ENCODE measurements at regions not wholly inside any gene's neighbourhood (a gene's known extent, or its start where the extent isn't known, plus 50 kb on each side); places are given as distances from the start of the nearest gene placed in this dataset.

DNA sequence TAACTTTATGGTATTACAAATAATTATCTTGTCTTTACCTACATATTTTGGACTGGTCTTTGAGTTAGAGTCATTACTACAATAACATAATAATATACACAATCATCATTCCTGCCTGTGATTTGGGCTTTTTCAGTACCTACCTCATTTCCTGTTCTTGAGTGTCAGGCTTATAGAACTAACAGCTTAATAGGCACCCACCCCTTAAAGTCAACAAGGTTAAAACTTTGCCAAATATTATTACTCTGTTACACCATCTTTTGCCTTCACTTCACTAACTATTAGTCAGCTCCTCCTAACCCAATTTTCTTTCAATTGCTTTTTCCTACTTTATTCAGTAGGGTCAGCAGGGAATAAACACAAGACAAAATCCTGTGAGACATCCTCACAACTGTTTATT is 488.7 kb upstream of the AGTR1 start:
- no peak overlapping the region for H3K4me3 Mint-ChIP-seq (ENCODE audit: unreplicated experiment)
- H3K27me3 Mint-ChIP-seq (ENCODE audit: low read depth), result no peaks in the 10 kb centered on the region
- peaks cover 9% of the 10 kb centered on the region for H3K4me1 Mint-ChIP-seq (ENCODE audit: low read depth)
- no peaks in the 10 kb centered on the region for H3K9me3 Mint-ChIP-seq (ENCODE audit: low read depth)
- no peak overlapping the region for H3K27ac Mint-ChIP-seq (ENCODE audit: unreplicated experiment)
- TF ChIP-seq, protein P1, sequence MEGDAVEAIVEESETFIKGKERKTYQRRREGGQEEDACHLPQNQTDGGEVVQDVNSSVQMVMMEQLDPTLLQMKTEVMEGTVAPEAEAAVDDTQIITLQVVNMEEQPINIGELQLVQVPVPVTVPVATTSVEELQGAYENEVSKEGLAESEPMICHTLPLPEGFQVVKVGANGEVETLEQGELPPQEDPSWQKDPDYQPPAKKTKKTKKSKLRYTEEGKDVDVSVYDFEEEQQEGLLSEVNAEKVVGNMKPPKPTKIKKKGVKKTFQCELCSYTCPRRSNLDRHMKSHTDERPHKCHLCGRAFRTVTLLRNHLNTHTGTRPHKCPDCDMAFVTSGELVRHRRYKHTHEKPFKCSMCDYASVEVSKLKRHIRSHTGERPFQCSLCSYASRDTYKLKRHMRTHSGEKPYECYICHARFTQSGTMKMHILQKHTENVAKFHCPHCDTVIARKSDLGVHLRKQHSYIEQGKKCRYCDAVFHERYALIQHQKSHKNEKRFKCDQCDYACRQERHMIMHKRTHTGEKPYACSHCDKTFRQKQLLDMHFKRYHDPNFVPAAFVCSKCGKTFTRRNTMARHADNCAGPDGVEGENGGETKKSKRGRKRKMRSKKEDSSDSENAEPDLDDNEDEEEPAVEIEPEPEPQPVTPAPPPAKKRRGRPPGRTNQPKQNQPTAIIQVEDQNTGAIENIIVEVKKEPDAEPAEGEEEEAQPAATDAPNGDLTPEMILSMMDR (IDR thresholded peaks at IDR 0.05), result no peak
- no peak for DNase-seq (ENCODE audit: low spot score)
- H3K36me3 Mint-ChIP-seq (ENCODE audit: low read depth), result no peaks in the 10 kb centered on the region

DNA sequence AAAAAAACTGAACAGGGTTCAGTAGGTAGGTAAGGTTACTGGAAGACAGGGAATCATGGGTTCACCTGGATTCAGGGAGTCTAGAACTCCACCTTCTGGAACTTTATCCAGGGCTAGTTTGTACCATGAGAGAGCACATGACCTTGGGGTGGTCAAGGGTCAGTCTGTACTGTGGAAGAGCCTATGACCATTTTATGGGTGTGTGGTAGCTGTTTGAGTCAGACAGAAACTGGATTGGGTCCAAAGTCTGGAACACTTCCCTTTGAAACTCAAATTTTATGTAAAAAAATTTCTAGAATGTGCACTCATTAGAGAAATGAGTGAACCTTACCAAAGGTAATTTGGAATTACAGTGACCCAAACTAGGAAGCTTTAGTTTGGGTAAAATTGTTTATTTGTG is 486.0 kb upstream of the AGTR1 start:
- Mint-ChIP-seq H3K9me3 (ENCODE audit: low read depth) (no peaks in the 10 kb centered on the region), H3K36me3 (ENCODE audit: low read depth) (no peaks in the 10 kb centered on the region), H3K27ac (ENCODE audit: unreplicated experiment) (no peak overlapping the region), H3K27me3 (ENCODE audit: low read depth) (no peaks in the 10 kb centered on the region), H3K4me1 (ENCODE audit: low read depth) (peaks cover 9% of the 10 kb centered on the region), H3K4me3 (ENCODE audit: unreplicated experiment) (no peak overlapping the region)
- TF ChIP-seq, protein P1 (IDR thresholded peaks at IDR 0.05), result no peak
- DNase-seq (ENCODE audit: low spot score), result no peak

DNA sequence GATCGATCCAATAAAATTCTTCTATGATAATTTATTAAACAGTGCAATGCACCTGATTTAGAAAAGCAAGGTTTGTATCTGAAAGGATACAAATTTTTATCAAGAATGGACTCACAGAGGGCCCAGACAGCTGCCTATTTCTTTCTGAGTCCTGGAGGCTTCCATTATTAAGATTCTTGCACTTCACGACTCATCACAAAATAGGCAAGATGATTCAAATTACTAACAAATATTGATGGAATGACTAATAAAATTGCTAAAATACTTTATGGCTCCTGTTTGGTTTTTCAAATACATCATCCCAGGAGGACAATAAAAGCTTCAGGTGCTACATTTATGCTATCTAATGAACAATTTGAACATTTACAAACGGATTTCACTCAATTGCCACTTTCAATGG is 483.0 kb upstream of the AGTR1 start:
- no peak for DNase-seq (ENCODE audit: low spot score)
- Mint-ChIP-seq H3K9me3 (ENCODE audit: low read depth) (no peaks in the 10 kb centered on the region), H3K27me3 (ENCODE audit: low read depth) (no peaks in the 10 kb centered on the region), H3K4me1 (ENCODE audit: low read depth) (peaks cover 3% of the 10 kb centered on the region), H3K4me3 (ENCODE audit: unreplicated experiment) (no peak overlapping the region), H3K36me3 (ENCODE audit: low read depth) (no peaks in the 10 kb centered on the region), H3K27ac (ENCODE audit: unreplicated experiment) (no peak overlapping the region)
- TF ChIP-seq, protein P1 (IDR thresholded peaks at IDR 0.05), result no peak

DNA sequence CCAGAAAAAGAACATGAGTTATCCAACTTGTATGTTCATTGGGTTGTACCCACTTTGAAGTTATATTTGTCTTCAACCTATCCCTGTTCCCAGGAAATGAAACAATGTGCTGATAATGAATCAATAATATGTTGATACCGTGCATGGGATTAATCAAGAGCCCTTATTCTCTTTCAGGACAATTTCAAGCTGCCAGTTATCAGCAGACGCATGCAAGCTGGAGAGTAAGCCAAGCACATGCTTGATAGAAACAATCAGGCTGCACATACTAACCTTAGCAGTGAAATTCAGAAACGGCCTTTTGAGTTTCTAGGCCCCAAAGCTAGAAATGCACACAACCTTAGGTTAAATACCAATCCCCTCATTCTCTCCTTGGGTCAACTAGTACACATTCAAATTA is 480.4 kb upstream of the AGTR1 start:
- Mint-ChIP-seq H3K36me3 (ENCODE audit: low read depth) (no peaks in the 10 kb centered on the region), H3K27ac (ENCODE audit: unreplicated experiment) (no peak overlapping the region), H3K9me3 (ENCODE audit: low read depth) (no peaks in the 10 kb centered on the region), H3K27me3 (ENCODE audit: low read depth) (no peaks in the 10 kb centered on the region), H3K4me3 (ENCODE audit: unreplicated experiment) (no peak overlapping the region), H3K4me1 (ENCODE audit: low read depth) (peaks cover 3% of the 10 kb centered on the region)
- no peak for DNase-seq (ENCODE audit: low spot score)
- TF ChIP-seq, protein P1 (IDR thresholded peaks at IDR 0.05), result no peak

DNA sequence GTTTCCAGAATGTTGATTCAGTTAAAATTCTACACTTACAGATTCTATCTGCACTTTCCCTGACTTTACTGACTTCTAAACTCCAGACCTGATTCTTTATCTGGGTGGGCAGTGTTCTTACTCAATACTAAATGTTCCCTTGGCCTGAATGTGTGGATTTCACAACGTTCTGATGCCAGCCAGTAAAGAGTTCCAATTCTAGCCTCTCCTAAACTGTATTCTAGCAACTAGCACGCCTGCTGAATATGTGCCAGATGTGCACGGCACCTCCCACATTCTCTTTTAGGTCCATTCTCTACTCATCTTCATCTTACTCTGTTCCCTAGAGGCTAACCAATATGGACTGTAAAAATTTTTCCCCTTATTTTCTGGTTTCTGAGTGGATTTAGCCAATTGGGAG is 479.5 kb upstream of the AGTR1 start:
- Mint-ChIP-seq H3K27ac (ENCODE audit: unreplicated experiment) (no peak overlapping the region), H3K4me3 (ENCODE audit: unreplicated experiment) (no peak overlapping the region), H3K27me3 (ENCODE audit: low read depth) (no peaks in the 10 kb centered on the region), H3K9me3 (ENCODE audit: low read depth) (no peaks in the 10 kb centered on the region), H3K36me3 (ENCODE audit: low read depth) (no peaks in the 10 kb centered on the region), H3K4me1 (ENCODE audit: low read depth) (peaks cover 6% of the 10 kb centered on the region)
- no peak for DNase-seq (ENCODE audit: low spot score)
- TF ChIP-seq, protein P1 (IDR thresholded peaks at IDR 0.05), result no peak

All from chondrocyte (in vitro differentiated cells).